Uterus (tissue), 2 donors: ENCODE measurements at regions not wholly inside any gene's neighbourhood (a gene's known extent, or its start where the extent isn't known, plus 50 kb on each side); places are given as distances from the start of the nearest gene placed in this dataset.

ENCODE experiments used
- POLR2A ChIP-seq, 2 donors: fragments of 450-650 bp; IDR thresholded peaks; one replicate each; pipeline ENCODE4 v1.6.1; 2016; ENCODE audit warnings: antibody characterized with exemption in 2 of 2, mild to moderate bottlenecking in 1 of 2, moderate library complexity in 1 of 2
- TF ChIP-seq, protein P1 (sequence below), 4 experiments: fragments of 200-600 bp in 2 of 4; fragments of 450-650 bp in 2 of 4; sonication (generic) in 2 of 4; IDR thresholded peaks; one replicate each; pipeline ENCODE4 v1.5.1; 2016 to 2019; ENCODE audit warnings: antibody characterized with exemption in 4 of 4, mild to moderate bottlenecking in 2 of 4, moderate library complexity in 1 of 4

DNA sequence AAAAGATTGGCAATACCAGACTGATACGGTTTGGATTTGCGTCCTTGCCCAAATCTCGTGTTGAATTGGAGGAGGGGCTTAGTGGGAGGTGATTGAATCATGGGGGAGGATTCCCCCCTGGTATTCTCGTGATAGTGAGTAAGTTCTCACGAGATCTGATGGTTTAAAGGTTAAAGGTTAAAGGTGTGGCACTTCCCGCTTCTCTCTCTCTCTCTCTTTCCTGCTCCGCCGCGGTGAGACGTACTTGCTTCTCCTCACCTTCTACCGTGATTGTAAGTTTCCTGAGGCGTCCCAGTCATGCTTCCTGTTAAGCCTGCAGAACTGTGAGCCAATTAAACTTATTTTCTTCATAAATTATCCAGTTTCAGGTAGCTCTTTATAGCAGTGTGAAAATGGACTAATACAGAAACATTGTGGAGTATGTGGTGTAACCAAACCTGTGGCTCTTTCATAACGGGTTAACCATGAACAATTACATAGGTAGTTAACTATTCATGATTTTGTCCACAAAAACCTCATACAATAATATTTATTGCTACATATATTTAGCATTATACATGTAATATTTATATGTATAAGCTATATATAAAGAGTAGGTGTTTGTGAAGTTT, 107.5 kb downstream of the ANXA1 start:
- TF ChIP-seq, protein P1, sequence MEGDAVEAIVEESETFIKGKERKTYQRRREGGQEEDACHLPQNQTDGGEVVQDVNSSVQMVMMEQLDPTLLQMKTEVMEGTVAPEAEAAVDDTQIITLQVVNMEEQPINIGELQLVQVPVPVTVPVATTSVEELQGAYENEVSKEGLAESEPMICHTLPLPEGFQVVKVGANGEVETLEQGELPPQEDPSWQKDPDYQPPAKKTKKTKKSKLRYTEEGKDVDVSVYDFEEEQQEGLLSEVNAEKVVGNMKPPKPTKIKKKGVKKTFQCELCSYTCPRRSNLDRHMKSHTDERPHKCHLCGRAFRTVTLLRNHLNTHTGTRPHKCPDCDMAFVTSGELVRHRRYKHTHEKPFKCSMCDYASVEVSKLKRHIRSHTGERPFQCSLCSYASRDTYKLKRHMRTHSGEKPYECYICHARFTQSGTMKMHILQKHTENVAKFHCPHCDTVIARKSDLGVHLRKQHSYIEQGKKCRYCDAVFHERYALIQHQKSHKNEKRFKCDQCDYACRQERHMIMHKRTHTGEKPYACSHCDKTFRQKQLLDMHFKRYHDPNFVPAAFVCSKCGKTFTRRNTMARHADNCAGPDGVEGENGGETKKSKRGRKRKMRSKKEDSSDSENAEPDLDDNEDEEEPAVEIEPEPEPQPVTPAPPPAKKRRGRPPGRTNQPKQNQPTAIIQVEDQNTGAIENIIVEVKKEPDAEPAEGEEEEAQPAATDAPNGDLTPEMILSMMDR (IDR thresholded peaks at IDR 0.05), result no peak
- TF ChIP-seq POLR2A (IDR thresholded peaks at IDR 0.05), result no peak
